ENCODE measurements at regions not wholly inside any gene's neighbourhood (a gene's known extent, or its start where the extent isn't known, plus 50 kb on each side); places are given as distances from the start of the nearest gene placed in this dataset.

DNA sequence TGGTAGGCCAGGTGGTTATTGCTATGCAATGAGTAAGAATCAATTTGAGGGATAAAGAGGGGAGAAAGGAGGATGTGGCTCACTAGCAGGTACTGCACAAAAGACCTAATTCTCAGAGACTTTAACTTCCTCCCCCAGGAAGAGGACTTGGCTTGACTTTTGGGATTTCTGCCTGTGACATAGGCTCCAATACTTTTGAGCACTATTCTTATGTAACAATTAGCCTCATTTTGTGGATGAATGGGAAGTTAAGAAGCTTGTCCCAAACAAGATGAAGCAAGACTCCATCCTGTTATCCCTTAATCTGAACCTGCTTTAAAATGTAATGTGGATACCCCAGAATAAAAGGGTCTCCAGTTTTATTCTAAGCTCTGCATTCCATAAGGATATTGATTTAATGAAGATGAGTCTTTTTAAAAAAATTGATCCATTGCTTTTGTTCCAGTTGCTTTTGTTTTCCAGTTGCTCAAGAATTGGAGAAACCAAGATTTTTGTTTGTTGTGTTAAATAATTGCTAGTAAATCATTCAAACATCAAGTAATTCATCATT lies 218.5 kb downstream of the SNX13 start:
- TF ChIP-seq, protein P1, sequence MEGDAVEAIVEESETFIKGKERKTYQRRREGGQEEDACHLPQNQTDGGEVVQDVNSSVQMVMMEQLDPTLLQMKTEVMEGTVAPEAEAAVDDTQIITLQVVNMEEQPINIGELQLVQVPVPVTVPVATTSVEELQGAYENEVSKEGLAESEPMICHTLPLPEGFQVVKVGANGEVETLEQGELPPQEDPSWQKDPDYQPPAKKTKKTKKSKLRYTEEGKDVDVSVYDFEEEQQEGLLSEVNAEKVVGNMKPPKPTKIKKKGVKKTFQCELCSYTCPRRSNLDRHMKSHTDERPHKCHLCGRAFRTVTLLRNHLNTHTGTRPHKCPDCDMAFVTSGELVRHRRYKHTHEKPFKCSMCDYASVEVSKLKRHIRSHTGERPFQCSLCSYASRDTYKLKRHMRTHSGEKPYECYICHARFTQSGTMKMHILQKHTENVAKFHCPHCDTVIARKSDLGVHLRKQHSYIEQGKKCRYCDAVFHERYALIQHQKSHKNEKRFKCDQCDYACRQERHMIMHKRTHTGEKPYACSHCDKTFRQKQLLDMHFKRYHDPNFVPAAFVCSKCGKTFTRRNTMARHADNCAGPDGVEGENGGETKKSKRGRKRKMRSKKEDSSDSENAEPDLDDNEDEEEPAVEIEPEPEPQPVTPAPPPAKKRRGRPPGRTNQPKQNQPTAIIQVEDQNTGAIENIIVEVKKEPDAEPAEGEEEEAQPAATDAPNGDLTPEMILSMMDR (conservative IDR thresholded peaks at IDR 0.05; ENCODE audit: low read depth, low read length): no peak
- TF ChIP-seq EZH2 (IDR thresholded peaks at IDR 0.05; ENCODE audit: low read length, unreplicated experiment) (no peak), EZH2phosphoT487 (IDR thresholded peaks at IDR 0.05; ENCODE audit: borderline replicate concordance, low read length) (no peak)

All from PC-3 (cell line).